ENCODE measurements at regions not wholly inside any gene's neighbourhood (a gene's known extent, or its start where the extent isn't known, plus 50 kb on each side); places are given as distances from the start of the nearest gene placed in this dataset.
"Not testable (repeated sequence)": the region's sequence is repeated elsewhere in the genome, so short reads cannot be mapped to it uniquely, and the experiment has no call there.

- DNase-seq = not testable (repeated sequence)
Measured at GRCh38 chr12:20160899-20161298, 207.4 kb upstream of the PDE3A start.

- no peak for DNase-seq
Measured at GRCh38 chr12:20174528-20175175, 193.7 kb upstream of the PDE3A start.

- DNase-seq = no peak
Measured at GRCh38 chr12:20175704-20176388, 192.5 kb upstream of the PDE3A start.

- no peak for DNase-seq
Measured at GRCh38 chr12:20181416-20182180, 186.7 kb upstream of the PDE3A start.

- DNase-seq = no peak
Measured at GRCh38 chr12:20183563-20183962, 184.8 kb upstream of the PDE3A start.

GRCh38 chr12:20184514-20184913, 183.8 kb upstream of the PDE3A start:
- no peak for DNase-seq

GRCh38 chr12:20187456-20187855, 180.9 kb upstream of the PDE3A start:
- no peak for DNase-seq

- no peak for DNase-seq
Measured at GRCh38 chr12:20188930-20189653, 179.2 kb upstream of the PDE3A start.

- no peak for DNase-seq
Measured at GRCh38 chr12:20189767-20190166, 178.6 kb upstream of the PDE3A start.

- no peak for DNase-seq
Measured at GRCh38 chr12:20194171-20194570, 174.2 kb upstream of the PDE3A start.

GRCh38 chr12:20196767-20197166, 171.6 kb upstream of the PDE3A start:
- no peak for DNase-seq

GRCh38 chr12:20197411-20197810, 170.9 kb upstream of the PDE3A start:
- no peak for DNase-seq

- no peak for DNase-seq
Measured at GRCh38 chr12:20199780-20200179, 168.6 kb upstream of the PDE3A start.

GRCh38 chr12:20201733-20202132, 166.6 kb upstream of the PDE3A start:
- DNase-seq = no peak

- DNase-seq = no peak
Measured at GRCh38 chr12:20205854-20206253, 162.5 kb upstream of the PDE3A start.

GRCh38 chr12:20206410-20206809, 161.9 kb upstream of the PDE3A start:
- DNase-seq = no peak

- no peak for DNase-seq
Measured at GRCh38 chr12:20210621-20211215, 157.6 kb upstream of the PDE3A start.

- DNase-seq = no peak
Measured at GRCh38 chr12:20211541-20211940, 156.8 kb upstream of the PDE3A start.

GRCh38 chr12:20211981-20212421, 156.3 kb upstream of the PDE3A start:
- no peak for DNase-seq

- no peak for DNase-seq
Measured at GRCh38 chr12:20212658-20213555, 155.4 kb upstream of the PDE3A start.

GRCh38 chr12:20213723-20214625, 154.4 kb upstream of the PDE3A start:
- DNase-seq = no peak
